ENCODE measurements at regions not wholly inside any gene's neighbourhood (a gene's known extent, or its start where the extent isn't known, plus 50 kb on each side); places are given as distances from the start of the nearest gene placed in this dataset.

DNA sequence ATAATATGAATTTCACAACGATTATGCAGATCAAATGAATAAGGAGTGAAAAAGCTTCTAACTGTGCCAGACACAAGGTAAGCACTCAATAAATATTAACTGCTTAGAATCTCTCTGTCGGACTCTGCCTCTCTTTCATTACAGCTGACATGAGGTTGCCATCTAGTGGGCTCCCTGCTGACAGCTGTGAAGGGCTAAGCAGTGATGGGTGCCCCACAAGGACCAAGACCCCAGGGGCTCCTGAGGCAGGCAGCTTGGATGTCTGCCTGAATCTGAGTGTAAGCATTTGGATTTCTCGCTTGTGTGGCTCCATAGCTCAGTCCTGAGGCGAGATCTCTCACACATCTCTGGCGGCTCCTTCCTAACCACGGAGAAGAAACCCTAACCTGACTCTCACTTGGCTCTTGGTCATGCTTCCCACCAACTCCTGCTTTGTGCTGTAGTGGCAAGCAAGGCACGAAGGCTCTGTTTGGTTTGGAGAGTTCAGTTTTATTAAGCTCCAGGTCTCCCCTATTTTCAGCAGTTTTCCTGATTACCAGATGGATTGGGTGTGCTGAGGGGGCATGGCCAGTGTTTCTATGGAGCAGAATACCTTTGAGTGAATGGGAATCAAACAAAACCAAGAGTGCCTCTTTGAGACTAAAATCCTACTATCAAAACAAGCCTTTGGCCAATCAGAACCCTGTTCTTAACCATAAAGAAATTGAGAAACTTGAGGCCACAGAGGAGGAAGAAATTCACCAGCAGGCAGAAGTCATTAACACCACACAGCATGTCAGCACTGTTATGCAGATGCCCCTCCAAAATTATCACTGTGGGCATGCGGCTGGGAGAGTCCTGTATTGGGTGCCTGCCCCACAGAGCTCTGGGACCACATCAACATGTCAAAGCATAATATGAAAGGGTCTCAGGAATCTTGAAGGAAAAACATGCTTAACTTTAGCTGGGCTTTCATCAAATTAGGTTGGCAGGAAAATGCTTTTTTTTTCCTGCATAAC, 152.8 kb upstream of the NTM start:
- H3K4me1 ChIP-seq, result no peaks in the 10 kb centered on the region
- H3K36me3 ChIP-seq, result no peaks in the 10 kb centered on the region
- WGBS, 2 donors, result 34 to 59% methylated on average over 8 of the region's 8 CpGs
- TF ChIP-seq CTCF (IDR thresholded peaks at IDR 0.05) (peak in 4 of 6 experiments; percentile 23 to 61 (median 49)), POLR2A (IDR thresholded peaks at IDR 0.05) (no peak)
- DNase-seq, result peak; percentile 19 to 27
- no peaks in the 10 kb centered on the region for H3K9me3 ChIP-seq
- no peaks in the 10 kb centered on the region for H3K27me3 ChIP-seq
- no peak overlapping the region for H3K27ac ChIP-seq
- intact Hi-C loops (cut with DNase I), result loop anchor here (10.0 kb wide), 1 partner anchor 153 kb away; no protein-coding TSS in a partner anchor
- H3K4me3 ChIP-seq (replicated peaks in 1 of 3), result no peak overlapping the region

GRCh38 chr11:131218542-131218941, 151.9 kb upstream of the NTM start:
- Histone ChIP-seq H3K27ac (no peak overlapping the region), H3K27me3 (no peaks in the 10 kb centered on the region), H3K9me3 (no peaks in the 10 kb centered on the region), H3K4me1 (no peaks in the 10 kb centered on the region), H3K36me3 (no peaks in the 10 kb centered on the region), H3K4me3 (replicated peaks in 1 of 3) (no peak overlapping the region)
- no peak for DNase-seq
- intact Hi-C loops (cut with DNase I), result loop anchor here (10.0 kb wide), 1 partner anchor 154 kb away; no protein-coding TSS in a partner anchor
- WGBS, 2 donors, result 95 to 100% methylated on average over 1 of the region's 1 CpG
- TF ChIP-seq POLR2A (IDR thresholded peaks at IDR 0.05) (no peak), CTCF (IDR thresholded peaks at IDR 0.05) (no peak)

- no peaks in the 10 kb centered on the region for H3K27me3 ChIP-seq
- intact Hi-C loops (cut with DNase I), result loop anchor here (10.0 kb wide), 1 partner anchor 155 kb away; no protein-coding TSS in a partner anchor
- no peak for DNase-seq
Measured at GRCh38 chr11:131219646-131220045, 150.8 kb upstream of the NTM start.

GRCh38 chr11:131223198-131223991, 147.0 kb upstream of the NTM start:
- Histone ChIP-seq H3K4me1 (no peaks in the 10 kb centered on the region), H3K27me3 (no peaks in the 10 kb centered on the region), H3K36me3 (no peaks in the 10 kb centered on the region), H3K27ac (no peak overlapping the region), H3K9me3 (no peaks in the 10 kb centered on the region), H3K4me3 (replicated peaks in 1 of 3) (no peak overlapping the region)
- intact Hi-C loops (cut with DNase I), result no loop called here
- DNase-seq, result no peak
- TF ChIP-seq POLR2A (IDR thresholded peaks at IDR 0.05) (no peak), CTCF (IDR thresholded peaks at IDR 0.05) (no peak)

More at GRCh38 chr11:131219646-131220045, 150.8 kb upstream of the NTM start:
- no peak for TF ChIP-seq CTCF (IDR thresholded peaks at IDR 0.05)
- TF ChIP-seq POLR2A (IDR thresholded peaks at IDR 0.05), result no peak
- H3K9me3 ChIP-seq, result no peaks in the 10 kb centered on the region
- H3K4me3 ChIP-seq (replicated peaks in 1 of 3), result no peak overlapping the region
- H3K27ac ChIP-seq, result no peak overlapping the region
- H3K36me3 ChIP-seq, result no peaks in the 10 kb centered on the region
- H3K4me1 ChIP-seq, result no peaks in the 10 kb centered on the region

Data from thyroid gland (tissue), 4 donors.